ENCODE measurements at regions not wholly inside any gene's neighbourhood (a gene's known extent, or its start where the extent isn't known, plus 50 kb on each side); places are given as distances from the start of the nearest gene placed in this dataset.
A peak's percentile ranks its signal among the peaks of the same experiment; 100 is the strongest.

- no peaks in the 10 kb centered on the region for H4K20me1 ChIP-seq (replicated peaks; ENCODE audit: insufficient read depth)
- H3K4me3 ChIP-seq, result no peak overlapping the region
- no peaks in the 10 kb centered on the region for H3K79me2 ChIP-seq (replicated peaks; ENCODE audit: insufficient read depth)
- H3F3A ChIP-seq (replicated peaks; ENCODE audit: low read depth), result no peaks in the 10 kb centered on the region
- TF ChIP-seq ZNF331 (CRISPR knock-in tag; IDR thresholded peaks at IDR 0.05; ENCODE audit: low read depth) (no peak), EZH2phosphoT487 (IDR thresholded peaks at IDR 0.05; ENCODE audit: unreplicated experiment) (no peak), NANOG (IDR thresholded peaks at IDR 0.05; ENCODE audit: borderline replicate concordance) (no peak), JUNB (IDR thresholded peaks at IDR 0.05; ENCODE audit: unreplicated experiment) (no peak), CREB1 (CRISPR knock-in tag; IDR thresholded peaks at IDR 0.05; ENCODE audit: low read depth) (no peak), ETS1 (IDR thresholded peaks at IDR 0.05) (no peak), REST (IDR thresholded peaks at IDR 0.05; ENCODE audit: unreplicated experiment) (no peak), ZNF462 (CRISPR knock-in tag; IDR thresholded peaks at IDR 0.05) (no peak), POLR2AphosphoS5 (IDR thresholded peaks at IDR 0.05; ENCODE audit: low read depth) (no peak), STAT1 (IDR thresholded peaks at IDR 0.05; ENCODE audit: unreplicated experiment) (no peak), EZH2 (IDR thresholded peaks at IDR 0.05; ENCODE audit: low read depth, unreplicated experiment) (no peak)
- H3K27ac ChIP-seq (ENCODE audit: low read depth), result no peak overlapping the region
- ATAC-seq (no peak), DNase-seq (ENCODE audit: low spot score) (no peak)
- peaks cover 42% of the 10 kb centered on the region for H3K4me1 ChIP-seq (ENCODE audit: insufficient read depth)
- H3K36me3 ChIP-seq (ENCODE audit: insufficient read depth), result 0 out of 2 replicates have a peak, but pooled peaks cover 2% of the 10 kb centered on the region
- Mint-ChIP-seq H3K9me3 (no peaks in the 10 kb centered on the region), H3K27ac (no peak overlapping the region; the same call in 1 of the 2 replicates), H3K36me3 (ENCODE audit: low read depth) (no peaks in the 10 kb centered on the region), H3K4me1 (peaks cover 54% of the 10 kb centered on the region), H3K4me3 (no peak overlapping the region), H3K27me3 (ENCODE audit: insufficient read depth, low read depth, poor library complexity) (peaks cover 14% of the 10 kb centered on the region)
- no peaks in the 10 kb centered on the region for H3K27me3 ChIP-seq (ENCODE audit: insufficient read depth)
- H2AFZ ChIP-seq, result peak overlapping the region; percentile 52; the same call in 1 of the 2 replicates
- H3K4me2 ChIP-seq, result no peak overlapping the region
- no peaks in the 10 kb centered on the region for H3K9me2 ChIP-seq (ENCODE audit: insufficient read depth)
These were observed 322.1 kb downstream of the ZNF536 start for GRCh38 chr19:30694156-30694755.
